ENCODE measurements at regions not wholly inside any gene's neighbourhood (a gene's known extent, or its start where the extent isn't known, plus 50 kb on each side); places are given as distances from the start of the nearest gene placed in this dataset.

GRCh38 chr15:70319466-70319865 is 221.7 kb upstream of the TLE3 start:
- no peak for DNase-seq

- no peak for DNase-seq
Measured at GRCh38 chr15:70318594-70319465, 221.1 kb upstream of the TLE3 start.

- DNase-seq: no peak
Measured at GRCh38 chr15:70316059-70316600, 218.4 kb upstream of the TLE3 start.

- no peak for DNase-seq
Measured at GRCh38 chr15:70315431-70315830, 217.7 kb upstream of the TLE3 start.

- no peak for DNase-seq
Measured at GRCh38 chr15:70314688-70315087, 217.0 kb upstream of the TLE3 start.

GRCh38 chr15:70314018-70314354 is 216.3 kb upstream of the TLE3 start:
- DNase-seq: no peak

GRCh38 chr15:70313099-70314017 is 215.6 kb upstream of the TLE3 start:
- DNase-seq: no peak

DNA sequence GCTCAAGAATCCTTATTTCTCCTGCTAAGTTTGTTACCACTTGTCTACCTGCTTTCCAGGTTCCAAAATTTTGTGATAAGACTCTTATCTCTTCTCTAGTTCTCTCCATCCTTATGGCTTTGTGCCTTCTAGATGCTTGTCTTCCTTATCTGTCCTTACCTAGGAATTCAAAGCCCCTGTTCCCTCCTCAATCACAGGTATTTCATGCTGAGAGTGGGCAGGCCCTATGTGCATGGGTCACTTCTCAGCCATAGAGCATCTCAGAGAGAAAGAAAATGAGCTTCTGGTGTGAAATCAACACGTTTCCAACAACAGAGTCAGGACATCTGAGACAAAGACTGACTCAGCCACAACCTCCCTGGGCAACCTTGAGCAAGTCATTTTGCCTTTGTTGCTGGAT is 214.1 kb upstream of the TLE3 start:
- DNase-seq: no peak

DNA sequence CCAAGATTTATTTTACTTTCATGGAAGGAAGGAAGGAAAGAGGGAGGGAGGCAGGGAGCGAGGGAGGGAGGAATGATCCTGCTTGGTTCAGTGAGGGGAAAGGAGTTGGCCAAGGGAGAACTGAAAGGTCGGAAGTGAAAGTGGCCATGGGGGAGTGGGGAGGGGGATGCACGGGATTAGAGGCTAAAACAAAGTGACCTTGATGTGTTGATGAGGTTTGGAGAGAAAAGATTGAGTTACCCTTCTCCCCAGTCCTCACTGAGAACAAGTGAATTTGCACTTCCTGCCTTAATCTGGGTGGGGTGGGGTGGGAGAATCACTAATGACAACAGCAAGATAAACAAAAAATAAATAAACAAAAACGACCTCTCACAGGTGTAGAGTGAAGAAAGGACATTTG is 212.0 kb upstream of the TLE3 start:
- DNase-seq: no peak

DNA sequence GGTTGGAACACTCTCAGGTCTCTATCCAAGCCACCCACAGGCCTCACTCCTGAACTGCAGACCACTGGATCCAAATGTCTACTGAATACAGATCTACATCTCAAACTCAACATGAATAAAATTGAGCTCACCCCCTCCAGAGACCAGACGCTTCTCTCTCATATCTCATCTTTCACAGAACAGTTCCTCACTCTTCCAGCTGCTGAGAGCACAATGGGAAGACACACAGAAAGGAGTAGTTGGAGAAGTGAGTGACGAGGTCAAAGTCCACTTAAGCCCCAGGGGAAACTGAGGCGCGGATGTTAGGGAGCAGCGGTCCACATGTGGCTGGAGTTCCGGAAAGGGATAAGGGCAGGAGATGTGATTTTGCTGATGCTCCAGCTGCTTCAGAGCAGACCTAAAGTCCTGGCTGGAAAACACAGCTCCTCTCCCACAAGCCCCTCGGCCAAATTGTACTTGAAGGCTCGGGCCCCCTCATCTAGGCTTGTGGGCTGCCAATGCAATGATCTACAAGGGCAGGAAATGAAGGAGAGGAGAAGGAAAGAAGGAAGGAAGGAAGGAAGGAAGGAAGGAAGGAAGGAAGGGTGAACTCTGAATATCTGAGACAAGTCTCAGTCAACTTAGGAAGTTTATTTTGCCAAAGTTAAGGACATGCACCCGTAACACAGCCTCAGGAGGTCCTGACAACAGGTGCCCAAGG is 211.2 kb upstream of the TLE3 start:
- DNase-seq: no peak

DNA sequence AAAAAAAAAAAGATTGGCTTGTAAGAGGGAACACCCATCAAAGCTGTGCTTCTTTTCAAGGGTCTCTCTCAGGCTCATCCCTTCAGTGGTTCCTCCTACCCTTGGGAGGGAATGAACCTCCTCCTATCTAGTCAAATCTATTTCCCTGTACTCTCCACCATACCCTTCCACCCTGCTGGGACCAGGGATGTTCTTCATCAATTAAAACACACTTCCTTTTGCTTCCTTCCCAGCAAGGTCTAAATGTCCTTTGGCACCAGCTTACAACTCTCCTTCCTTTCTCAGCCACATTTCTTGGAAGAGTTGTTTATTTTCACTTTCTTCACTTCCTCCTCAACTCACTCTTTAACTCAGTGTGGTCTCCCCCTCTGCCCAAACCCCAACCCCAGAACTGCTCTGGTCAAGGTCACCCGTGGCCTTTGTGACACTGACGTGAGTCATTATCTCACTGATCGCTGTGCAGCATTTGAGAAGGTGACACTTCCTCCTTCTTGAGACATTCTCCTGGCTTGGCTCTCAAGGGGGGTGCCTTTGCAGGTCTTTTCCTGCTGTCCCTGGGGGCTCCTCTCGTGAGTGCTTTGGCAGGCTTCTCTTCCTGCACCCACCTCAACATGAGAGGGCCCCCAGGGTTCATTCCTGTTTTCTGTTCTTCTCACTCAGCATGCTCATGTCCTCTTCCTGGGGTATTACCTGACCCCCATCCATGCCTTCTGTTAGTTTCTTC is 210.5 kb upstream of the TLE3 start:
- DNase-seq: no peak

GRCh38 chr15:70306582-70306981 is 208.9 kb upstream of the TLE3 start:
- DNase-seq: no peak

- no peak for DNase-seq
Measured at GRCh38 chr15:70306081-70306480, 208.4 kb upstream of the TLE3 start.

DNA sequence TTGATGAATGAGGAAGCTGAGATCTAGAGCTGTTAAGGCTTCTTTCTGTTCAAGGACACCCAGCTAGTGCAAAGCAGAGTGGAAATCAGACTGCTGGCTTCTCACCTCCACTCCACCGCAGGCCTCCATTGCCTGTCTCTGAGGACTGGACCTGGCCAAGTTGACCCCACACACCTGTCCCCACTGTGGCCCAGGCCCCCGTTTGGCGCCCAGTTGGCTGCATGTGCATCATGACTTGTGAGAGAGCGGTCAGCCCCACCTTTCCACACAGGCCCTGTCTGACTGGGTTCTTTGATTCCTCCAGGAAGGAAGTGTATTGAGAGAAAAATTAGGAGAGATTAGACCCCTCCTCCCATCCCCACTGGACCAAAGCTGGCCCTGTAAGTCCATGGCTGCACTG is 206.3 kb upstream of the TLE3 start:
- DNase-seq: no peak

DNA sequence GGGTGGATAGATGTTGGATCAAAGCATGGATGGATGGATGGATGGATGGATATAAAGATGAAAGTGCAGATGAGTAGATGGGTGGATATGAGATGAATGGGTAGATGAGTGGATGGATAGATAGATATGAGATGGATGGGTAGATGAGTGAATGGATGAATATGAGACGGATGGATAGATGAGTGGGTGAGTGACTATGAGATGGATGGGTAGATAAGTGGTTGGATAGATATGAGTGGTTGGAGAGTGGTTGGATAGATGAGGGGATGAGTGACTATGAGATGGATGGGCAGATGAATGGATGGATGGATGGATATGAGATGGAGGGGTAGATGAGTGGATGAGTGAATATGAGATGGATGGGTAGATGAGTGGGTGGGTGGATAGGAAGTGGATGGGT is 204.6 kb upstream of the TLE3 start:
- no peak for DNase-seq

GRCh38 chr15:70301396-70301795 is 203.7 kb upstream of the TLE3 start:
- DNase-seq: no peak

- no peak for DNase-seq
Measured at GRCh38 chr15:70299931-70300869, 202.5 kb upstream of the TLE3 start.

DNA sequence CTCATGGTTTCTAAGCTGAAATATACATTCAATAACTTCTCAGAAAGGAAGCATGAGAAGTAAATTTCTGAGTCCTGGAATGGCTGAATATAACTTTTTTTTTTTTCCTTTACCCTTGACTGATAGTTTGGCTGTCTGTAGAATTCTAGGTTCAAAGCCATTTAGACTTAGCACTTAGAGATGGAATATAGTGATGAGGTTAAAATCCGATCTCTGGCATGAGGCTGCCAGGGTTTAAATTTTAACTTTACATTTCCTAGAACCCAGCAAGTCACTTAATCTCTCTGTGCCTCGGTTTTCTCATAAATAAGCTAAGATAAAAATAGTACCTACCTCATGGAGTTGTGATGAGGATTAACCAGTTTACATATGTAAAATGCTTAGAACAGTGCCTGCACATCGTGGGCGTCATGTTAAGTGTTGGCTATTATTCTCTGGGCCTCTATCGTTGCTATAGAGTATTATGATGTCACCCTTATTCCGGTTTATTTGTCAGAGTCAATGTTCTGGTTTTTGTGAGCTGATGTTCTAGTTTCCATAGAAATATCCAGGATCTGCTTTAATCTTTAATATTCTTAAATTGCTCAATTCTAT is 199.8 kb upstream of the TLE3 start:
- no peak for DNase-seq

GRCh38 chr15:70294731-70295305 is 197.1 kb upstream of the TLE3 start:
- no peak for DNase-seq
